Embryonic facial prominence (tissue), 1 donor: ENCODE measurements at regions not wholly inside any gene's neighbourhood (a gene's known extent, or its start where the extent isn't known, plus 50 kb on each side); places are given as distances from the start of the nearest gene placed in this dataset.
"Not testable (repeated sequence)": the region's sequence is repeated elsewhere in the genome, so short reads cannot be mapped to it uniquely, and the experiment has no call there.

Source experiments
- DNase-seq: peaks from one replicate; pipeline ENCODE4 v3.0.0-alpha.2; 2016; ENCODE audit errors: extremely low spot score

DNA sequence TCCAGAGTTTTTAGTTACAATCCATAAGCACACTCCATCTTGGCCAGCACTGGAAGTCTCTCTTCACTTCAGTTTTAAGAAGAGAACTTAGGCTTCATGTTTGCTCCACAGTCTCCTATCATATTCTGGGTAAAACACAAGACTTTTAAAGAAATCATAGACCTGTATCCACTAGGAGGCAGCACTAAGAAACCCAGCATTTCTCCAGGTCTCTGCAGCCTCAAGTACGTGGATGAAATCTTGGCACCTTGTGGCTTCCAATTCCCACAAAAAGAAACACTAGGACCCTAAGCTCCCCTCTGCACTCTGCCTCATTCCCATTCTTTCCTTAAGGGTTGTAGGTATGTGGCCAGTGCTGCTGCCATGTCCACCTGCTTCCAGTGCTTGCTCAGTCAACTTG, 367.3 kb upstream of the CASK start:
- DNase-seq: no peak

DNA sequence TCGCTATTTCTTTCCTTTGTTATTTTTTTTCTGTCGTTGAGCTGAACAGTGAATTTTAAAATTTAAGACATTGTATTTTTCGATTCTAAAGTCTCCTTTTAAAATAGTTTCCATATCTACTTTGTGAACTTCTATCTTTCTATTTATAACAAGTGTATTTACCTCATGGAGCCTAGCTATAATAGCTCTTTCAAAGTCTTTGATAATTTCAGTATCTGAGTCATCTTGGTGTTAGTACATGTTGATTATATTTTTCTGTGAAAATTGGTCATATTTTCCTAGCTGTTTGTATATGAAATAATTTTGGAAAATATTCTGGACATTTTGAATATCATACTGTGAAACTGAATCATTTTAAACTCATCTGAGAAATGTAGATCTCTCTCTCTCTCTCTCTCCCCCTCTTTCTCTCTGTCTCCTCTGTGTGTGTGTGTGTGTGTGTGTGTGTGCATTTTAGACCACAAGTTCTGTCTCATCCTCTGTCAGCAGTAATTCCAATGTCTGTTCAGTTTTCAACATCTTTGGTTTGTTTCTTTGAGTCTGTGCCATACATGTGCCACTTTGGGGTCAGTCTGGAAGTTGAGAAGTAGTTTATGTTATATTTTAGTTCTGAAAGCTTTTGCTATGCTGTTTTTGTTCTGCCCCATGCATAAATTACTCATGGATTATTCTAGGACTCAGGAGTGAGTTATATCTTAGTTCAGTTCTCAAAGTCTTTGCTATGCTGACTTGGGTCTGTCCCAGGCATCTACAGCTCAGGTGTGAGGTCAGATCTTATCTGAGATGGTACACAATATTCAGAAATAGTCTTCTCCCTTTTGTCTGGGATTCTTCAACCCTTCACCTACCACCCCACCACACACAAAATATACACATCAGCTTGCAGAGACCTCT, 366.4 kb upstream of the CASK start:
- DNase-seq: no peak

DNA sequence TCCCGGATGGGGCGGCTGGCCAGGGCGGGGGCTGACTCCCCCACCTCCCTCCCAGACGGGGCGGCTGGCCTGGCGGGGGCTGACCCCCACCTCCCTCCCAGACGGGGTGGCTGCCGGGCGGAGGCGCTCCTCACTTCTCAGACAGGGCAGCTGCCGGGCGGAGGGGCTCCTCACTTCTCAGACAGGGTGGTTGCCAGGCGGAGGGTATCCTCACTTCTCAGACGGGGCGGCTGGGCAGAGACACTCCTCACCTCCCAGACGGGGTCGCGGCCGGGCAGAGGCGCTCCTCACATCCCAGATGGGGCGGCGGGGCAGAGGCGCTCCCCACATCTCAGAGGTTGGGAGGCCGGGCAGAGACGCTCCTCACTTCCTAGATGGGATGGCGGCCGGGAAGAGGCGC, 362.3 kb upstream of the CASK start:
- DNase-seq: not testable (repeated sequence)

DNA sequence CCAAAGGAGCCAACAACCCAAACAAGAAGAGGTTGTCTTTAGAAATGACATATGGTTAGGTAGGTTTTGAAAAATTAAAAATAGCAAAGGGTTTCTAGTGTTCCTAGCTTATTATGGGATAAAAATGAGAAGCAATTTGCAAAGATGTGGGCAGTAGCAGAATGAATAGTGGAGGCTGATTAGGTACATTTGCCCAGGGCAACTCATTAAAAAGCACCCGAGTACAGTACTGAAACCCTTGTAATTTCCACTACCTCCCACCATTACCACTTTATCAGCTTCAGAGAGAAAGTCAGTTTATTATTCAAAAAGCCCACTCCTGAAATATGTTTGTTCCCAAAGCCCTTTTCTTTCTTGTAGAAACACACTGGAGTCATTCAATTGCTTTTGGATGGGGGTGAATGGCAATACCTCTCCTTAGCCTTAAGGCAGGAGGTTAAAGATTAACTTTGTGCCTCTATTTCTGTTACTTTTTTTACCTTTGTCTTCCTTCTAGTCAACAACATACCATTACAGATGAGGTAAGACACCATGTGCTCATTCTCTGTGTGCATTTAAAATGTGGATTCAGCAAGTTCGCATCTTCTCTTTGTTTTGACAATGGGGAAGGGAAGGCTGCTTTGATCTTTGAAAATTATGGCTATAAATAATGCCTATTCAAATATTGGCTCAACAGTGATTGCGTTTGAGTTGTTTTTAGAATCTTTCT, 353.8 kb upstream of the CASK start:
- no peak for DNase-seq

DNA sequence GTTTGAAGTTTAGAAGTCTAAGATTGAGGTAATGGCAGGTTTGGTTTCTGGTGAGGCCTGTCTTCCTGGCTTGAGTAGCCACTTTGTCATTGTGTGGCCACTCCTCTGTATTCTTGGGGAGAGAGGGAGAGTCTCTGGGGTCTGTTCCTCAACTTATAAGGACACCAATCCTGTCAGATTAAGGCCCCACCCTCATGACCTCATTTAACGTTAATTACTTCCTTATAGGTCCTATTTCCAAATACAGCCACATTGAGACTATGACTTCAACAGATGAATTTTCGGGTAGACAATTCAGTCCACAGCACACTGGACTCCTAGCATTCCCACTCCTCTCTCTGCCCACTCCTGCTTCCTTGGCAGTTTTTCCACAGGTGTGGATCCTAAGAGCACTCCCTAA, 350.8 kb upstream of the CASK start:
- DNase-seq: no peak

DNA sequence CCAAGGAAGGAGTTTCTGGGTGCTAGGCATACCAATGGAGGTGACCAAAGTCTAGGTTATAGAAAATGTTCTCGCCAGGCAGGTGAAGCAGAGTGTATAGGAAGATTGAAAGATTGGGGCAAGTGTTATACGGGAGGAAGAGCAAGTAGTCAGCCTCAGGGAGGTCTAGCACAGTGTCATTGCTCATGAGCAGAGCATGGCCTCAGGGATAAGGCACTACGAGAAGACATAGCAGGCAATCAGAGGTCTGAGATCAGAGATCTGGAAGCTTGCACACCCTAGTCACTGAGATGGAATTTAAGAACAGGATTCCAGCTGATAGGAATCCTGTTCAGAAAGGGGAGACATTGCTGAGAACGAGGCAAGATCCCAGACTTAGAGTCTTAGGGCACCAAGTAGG, 350.0 kb upstream of the CASK start:
- no peak for DNase-seq

DNA sequence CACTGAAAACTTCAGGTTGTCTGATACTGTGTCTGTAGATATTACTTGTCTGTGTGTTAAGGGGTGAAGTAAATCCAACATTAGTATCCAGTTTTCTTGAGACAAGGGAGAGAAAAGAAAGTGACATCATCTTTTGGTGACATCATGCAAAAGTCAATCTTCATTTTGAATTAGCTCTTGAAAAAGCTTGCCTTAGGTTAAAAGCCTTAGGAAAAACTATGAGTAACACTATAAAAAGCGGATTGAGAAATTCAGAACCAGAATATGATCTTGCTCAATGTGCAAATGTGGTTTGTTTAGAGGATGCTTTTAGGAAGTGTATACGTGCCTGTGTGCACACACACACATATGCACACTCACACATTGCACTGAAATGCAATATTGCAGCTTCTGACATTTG, 345.8 kb upstream of the CASK start:
- no peak for DNase-seq

DNA sequence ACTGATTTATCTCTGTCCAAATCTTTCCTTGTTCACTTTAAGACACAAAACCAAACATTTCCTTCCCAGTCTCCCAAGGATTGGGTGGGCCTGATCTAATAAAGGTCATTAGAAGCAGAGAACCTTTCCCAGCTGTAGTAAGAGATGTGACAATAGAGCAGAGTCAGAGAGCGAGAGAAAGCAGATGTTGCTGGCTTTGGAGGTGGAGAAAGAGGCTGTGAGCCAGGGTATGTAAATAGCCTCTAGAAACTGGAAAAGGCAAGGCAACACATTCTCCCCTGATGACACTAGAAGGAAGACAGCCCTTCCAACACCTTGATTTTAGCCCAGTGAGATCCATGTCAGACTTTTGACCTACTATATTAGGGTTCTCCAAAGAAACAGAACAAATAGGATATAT, 337.5 kb upstream of the CASK start:
- no peak for DNase-seq

DNA sequence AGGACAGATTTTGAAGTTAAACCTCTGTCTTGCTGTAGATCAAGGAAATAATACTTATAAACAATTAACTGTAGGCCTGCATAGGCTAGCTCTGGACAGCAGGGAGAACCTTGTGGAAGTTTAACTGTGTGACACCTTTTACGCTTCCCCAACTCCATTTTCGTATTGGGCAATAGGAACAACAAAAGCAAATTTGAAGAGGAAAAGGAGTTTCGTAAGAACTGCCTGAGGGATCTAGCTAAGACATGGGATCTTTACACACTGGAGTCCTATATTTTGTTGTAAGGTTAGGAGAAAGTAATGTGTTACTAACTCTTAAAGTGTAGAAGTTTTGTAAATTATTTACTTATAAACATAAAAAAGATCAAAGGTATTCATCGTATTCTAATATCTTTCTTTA, 324.9 kb upstream of the CASK start:
- no peak for DNase-seq

DNA sequence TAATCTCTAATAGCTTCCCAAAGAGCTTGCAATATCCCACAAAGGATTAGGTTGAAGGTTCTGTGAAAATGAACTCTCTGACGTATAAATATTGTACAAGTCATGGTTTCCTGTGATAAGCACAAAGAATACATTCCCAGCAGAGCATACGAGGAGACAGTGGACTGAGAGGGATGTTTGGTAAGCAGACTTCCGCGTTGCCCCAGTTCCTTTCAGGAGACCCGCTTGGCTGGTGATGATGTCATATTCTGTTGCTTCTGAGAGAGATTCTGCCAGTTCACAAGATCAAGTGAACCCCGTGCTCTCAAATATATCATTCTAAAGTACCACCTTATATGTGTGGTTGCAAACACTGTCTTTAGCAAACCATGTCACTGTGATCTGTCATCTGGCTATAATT, 323.9 kb upstream of the CASK start:
- no peak for DNase-seq

DNA sequence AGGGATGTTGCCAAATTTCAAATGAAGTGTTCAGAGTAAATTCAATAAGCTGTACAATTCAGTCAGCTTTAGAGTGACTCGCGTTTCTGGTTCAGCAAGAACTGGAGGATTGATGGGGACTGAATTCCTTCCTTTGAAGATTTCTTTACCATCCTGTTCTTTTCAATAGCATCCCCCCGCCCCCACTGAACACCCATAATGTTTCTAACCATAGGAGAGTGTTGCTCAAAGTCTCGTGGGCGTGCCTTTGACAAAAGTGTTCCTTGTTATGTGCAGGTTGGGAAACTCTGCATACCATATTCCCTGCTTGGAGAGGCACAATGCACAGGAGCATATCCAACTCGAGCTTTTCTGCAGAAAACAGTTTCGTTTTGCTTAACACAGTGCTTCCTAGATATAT, 323.5 kb upstream of the CASK start:
- DNase-seq: peak; percentile 7

DNA sequence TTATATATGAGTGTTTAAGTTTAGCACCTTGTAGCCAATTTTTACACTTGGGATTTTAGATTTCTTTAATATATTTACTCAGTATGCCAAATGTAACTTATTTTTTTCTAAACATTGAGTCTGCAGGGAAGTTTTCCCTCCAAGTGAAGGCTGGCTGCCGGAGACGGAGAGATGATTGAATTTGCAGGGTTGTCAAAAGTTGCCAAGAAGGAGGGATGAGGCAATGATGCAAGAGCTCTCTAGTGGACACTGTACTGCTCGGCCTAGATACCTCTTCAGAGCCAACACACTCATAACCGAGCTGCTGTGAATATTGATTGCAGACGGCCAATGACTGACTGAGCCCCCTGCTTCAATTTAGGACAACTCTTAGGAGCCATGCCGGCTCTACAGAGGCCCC, 318.6 kb upstream of the CASK start:
- DNase-seq: no peak

DNA sequence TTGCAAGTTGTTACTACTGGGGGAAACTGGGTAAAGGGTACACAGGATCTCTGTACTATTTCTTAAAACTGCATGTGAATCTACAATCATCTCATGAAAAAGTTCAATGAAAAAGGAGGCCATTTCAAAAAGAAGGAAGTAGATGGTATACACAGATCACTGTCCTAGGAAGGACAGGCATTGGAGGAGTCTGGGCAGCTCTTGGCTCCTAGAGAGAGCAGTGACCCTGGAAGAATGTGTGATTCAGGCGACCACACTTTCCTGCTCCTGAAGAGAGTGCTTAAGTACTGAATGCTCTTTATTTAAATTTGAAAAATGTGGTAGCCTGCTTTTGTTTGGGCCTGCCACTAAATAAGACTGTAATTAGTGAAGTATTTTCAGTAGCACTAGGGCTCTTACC, 318.1 kb upstream of the CASK start:
- DNase-seq: no peak

DNA sequence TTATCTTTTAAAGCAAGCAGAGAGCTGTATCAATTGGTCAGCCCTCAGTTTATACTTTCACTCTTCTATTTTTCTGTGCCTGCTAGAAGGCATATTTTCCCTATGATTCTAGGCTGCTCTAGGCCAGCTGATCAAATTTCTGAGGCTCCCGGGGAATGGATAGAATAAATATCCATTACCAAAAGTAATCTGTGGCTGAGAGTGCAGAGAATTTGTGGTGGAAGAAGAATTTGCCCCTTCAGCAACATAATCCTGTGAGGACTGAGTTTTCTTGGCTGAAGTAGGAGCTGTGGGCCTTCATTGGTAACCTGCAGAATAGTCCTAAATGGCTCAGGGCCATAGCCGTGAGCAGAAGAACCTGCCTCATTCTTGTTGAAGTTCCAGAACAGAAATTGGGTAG, 314.6 kb upstream of the CASK start:
- DNase-seq: no peak

DNA sequence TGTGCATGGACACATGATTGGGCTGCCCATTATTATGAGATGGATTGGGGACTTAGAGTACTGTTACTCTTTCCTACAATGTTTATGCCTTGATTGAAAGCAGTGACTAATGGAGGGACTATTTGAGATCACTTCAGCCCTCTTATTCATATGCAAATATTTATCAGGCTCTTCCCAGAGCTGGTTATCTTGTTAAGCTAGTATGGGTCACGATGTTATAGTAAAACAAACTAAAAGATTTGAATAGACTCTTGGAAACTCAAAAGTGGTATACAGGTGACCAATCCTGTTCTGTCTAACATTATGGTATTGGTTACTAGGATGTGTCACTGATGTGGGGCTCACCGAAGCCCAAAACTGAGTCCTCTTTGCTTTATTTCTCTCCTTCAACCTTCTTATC, 306.2 kb upstream of the CASK start:
- no peak for DNase-seq

DNA sequence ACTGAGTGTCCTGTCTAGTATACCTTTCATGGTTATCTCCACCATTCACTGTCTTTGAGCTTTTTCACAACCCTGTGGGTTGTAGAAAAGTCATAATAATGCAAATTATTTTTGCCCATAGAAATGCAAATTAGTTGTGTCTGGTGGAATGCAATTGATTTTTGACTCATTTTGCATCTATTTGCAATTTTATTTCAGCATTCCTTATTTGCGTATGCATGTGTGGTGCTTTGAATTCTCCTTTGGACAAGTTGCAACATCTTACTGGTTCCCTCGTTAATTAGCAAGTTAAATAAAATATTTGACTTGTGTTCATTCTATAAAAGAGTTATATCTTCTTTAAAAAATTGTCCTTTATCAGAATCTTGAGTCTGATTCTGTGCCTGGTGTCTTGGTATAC, 297.3 kb upstream of the CASK start:
- no peak for DNase-seq

DNA sequence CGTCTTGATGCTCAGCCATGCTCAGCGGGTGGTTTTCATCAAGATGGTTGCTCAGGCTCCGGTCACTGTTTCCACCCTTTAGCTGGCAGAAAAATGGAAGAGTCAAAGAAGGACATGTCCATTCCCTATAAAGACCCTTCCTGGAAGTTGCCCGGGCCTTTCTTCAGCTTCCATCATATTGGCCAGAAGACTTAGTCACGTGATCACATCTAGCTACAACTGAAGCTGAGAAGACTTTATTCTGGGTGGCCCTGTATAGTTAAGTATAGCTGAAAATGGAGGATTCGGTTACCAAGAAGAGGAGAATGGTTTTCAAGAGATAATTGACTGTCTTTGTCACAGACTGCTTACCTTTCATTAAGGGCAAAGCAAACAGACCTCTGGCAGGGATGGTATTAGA, 296.7 kb upstream of the CASK start:
- DNase-seq: no peak

DNA sequence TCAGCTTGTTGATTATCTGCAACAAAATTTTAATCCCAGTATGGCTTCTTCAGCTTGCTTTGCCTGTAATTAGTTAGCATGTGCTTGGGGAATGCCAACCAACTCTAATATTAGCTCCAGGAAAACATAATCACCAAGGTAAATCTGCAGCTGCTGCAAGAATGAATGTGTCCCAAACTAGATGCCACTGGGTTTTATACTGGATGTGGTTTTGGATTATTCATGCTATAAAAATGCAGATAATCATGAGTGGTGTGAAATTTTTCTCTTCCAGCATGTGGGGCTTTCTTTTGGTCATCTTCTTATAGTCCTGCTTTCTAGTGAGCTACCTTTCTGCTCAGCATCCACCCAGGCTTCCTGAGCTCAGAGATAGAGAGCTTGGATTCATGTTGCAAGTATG, 295.9 kb upstream of the CASK start:
- no peak for DNase-seq

DNA sequence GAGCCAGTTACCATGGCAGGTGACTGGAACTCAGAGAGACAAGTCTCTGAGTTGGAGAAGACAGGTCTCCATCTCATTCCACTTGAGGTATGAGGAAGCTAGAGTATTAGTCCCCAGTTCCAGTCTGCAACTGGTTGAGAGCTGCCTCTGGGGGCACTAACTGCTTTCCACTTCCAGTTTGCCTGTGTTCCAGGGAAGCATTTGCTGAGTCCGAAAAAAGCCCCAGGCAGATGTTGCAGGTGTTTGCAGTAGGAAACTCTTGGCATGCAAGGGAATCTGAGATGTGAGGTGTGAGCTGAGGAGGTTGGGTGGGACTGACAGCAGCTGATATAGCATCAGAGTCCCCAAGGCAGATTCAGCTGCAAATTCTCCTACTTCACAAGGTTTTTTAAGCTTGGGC, 272.2 kb upstream of the CASK start:
- no peak for DNase-seq

DNA sequence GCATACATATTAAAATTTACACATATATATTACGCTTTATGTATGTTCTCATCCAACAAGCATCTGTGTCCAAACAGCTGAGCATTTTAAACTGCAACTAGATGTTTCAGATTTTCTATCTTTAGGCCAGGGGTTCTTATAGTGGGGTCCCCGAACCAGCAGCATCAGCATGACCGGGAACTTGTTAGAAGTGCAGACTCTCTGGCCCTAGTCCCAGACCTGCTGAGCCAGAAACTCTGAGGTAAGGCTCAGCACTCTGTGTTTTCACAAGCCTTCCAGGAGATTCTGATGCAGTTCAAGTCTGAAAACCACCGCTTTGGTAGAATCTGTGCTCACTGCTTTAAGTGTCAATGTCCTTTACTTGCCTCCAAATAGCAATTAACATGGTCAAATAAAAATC, 266.2 kb upstream of the CASK start:
- DNase-seq: no peak

DNA sequence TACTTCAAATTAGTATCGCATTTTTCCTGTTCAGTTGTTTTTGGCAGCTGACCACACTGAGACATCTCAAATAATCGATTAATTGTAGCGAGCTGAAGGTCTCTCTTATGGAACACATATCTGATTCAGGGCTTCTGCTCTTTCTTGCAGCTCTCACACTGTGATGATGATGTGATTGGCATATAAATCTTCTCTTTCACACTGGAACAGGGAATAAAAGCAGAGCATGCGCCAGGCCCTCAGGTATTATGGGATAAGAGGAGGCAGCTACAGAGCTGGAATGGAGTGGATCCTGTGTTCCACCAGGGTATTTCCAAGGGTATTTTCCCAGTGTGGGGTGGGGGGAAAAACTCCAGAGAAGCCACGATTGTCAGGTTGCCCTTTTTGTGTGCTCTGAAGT, 265.4 kb upstream of the CASK start:
- no peak for DNase-seq

DNA sequence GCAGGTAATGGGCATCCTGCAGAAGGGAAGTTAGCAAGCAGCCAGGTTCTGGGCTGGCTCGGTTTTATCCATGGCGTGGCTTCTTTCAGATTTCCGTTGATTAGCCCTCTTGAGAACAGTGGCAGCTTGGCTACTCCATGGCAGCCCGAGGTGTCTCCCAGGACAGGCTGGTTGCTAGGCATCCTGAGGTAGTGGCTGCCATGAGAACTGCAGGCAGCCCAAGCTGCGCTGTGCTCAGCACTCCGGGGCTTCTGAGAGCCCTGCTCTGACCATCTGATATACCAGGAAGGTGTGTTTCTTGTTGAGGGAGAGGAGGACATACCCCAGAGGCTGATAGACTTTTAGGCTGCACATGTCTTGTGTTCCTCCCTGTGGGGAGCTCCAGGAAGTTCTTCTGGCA, 253.4 kb upstream of the CASK start:
- DNase-seq: no peak

DNA sequence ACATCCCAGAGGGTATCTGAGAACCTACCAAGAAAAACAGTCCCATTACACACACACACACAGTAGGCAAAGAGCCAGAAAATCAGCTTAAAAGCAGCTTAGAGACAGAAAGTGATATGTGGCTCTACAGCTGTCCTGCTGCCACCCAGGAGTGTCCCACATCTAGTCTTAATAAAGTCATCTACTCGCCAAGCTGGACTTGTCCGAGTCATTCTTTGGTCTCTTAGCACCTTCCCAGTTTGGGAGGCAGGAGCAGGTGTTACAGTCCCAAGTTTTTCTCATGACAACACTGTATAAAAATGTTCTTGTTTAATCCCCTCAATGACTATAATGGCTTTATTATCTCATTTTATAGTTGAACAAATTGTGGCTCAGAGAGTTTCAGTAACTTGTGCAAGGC, 252.5 kb upstream of the CASK start:
- DNase-seq: no peak

DNA sequence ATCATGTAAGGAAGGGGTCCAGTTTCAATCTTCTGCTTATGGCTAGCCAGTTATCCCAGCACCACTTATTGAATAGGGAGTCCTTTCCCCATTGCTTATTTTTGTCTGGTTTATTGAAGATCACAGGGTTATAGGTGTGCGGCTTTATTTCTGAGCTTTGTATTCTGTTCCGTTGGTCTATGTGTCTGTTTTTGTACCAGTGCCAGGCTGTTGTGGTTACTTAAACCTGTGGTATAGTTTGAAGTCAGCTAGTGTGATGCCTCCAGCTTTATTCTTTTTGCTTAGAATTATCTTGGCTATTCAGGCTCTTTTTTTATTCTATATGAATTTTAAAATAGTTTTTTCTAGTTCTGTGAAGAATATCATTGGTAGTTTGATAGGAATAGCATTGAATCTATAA, 234.6 kb upstream of the CASK start:
- not testable (repeated sequence) for DNase-seq
